IMR-90 (cell line): ENCODE measurements at regions not wholly inside any gene's neighbourhood (a gene's known extent, or its start where the extent isn't known, plus 50 kb on each side); places are given as distances from the start of the nearest gene placed in this dataset.

Experiments
- ATAC-seq: fragments of 200-7000 bp; cut with Tn5 transposase; 2 replicates; pipeline ENCODE4 v1.9.1; 2020; ENCODE audit warnings: low read depth, mild to moderate bottlenecking, moderate library complexity
- BruUV-seq: library from RNA; stranded (reverse); fragments of 400-500 nt; replicated peaks from 2 replicates; lab custom pipeline; 2021; lab: Mats Ljungman, UMichigan
- CTCF ChIA-PET: fragments of 300-600 bp; formaldehyde crosslinking; extraction: SDS; loops from one replicate; lab custom pipeline; 2021; ENCODE audit warnings: antibody characterized with exemption; lab: Yijun Ruan, JAX
- POLR2A ChIA-PET: fragments of 300-600 bp; sonication (Branson Sonifier 250); formaldehyde crosslinking; loops from one replicate; lab custom pipeline; 2022; ENCODE audit warnings: antibody characterized with exemption; ENCODE audit not compliant: unreplicated experiment; lab: Charles Lee
- DNase-seq: peaks from one replicate; pipeline ENCODE4 v3.0.0; 2013
- H2AFZ ChIP-seq: replicated peaks from 2 replicates; pipeline ENCODE3; 2013; ENCODE audit warnings: low read length, mild to moderate bottlenecking; ENCODE audit not compliant: poor library complexity
- H2AK5ac ChIP-seq: 2 replicates; pipeline ENCODE4 v1.6.1; 2013; ENCODE audit warnings: low read depth, low read length, inconsistent platforms
- H2AK9ac ChIP-seq: replicated peaks from 2 replicates; pipeline ENCODE3; 2013; ENCODE audit warnings: mild to moderate bottlenecking, low read depth, low read length, moderate library complexity; ENCODE audit not compliant: poor library complexity
- H2BK120ac ChIP-seq: 2 replicates; pipeline ENCODE4 v1.6.1; 2013; ENCODE audit warnings: low read depth, low read length, inconsistent platforms
- H2BK15ac ChIP-seq: 3 replicates; pipeline ENCODE4 v1.6.1; 2013; ENCODE audit warnings: low read depth, low read length, inconsistent platforms
- H2BK20ac ChIP-seq: 2 replicates; pipeline ENCODE4 v1.6.1; 2013; ENCODE audit warnings: low read depth, mild to moderate bottlenecking, inconsistent platforms, low read length, moderate library complexity
- H2BK5ac ChIP-seq: 2 replicates; pipeline ENCODE4 v1.6.1; 2013; ENCODE audit warnings: mild to moderate bottlenecking, low read depth, low read length, inconsistent platforms; ENCODE audit not compliant: poor library complexity, severe bottlenecking
- H3K14ac ChIP-seq: replicated peaks from 2 replicates; pipeline ENCODE4 v1.6.1; 2013; ENCODE audit warnings: low read depth, low read length, inconsistent platforms
- H3K18ac ChIP-seq: 2 replicates; pipeline ENCODE4 v1.6.1; 2013; ENCODE audit warnings: low read depth, low read length, control low read depth
- H3K23ac ChIP-seq: 2 replicates; pipeline ENCODE4 v1.6.1; 2013; ENCODE audit warnings: low read depth, low read length, inconsistent platforms
- H3K27ac ChIP-seq: 2 replicates; pipeline ENCODE4 v1.5.1; 2013; ENCODE audit warnings: mild to moderate bottlenecking, control low read depth, low read length; ENCODE audit not compliant: insufficient read depth
- H3K27me3 ChIP-seq: 2 replicates; pipeline ENCODE4 v1.6.1; 2013; ENCODE audit warnings: low read length; ENCODE audit not compliant: control insufficient read depth, insufficient read depth
- H3K36me3 ChIP-seq: 2 replicates; pipeline ENCODE4 v1.6.1; 2013; ENCODE audit warnings: low read length, mixed read lengths; ENCODE audit not compliant: control insufficient read depth, insufficient read depth
- H3K4ac ChIP-seq: 2 replicates; pipeline ENCODE4 v1.6.1; 2013; ENCODE audit warnings: low read depth, low read length, inconsistent platforms
- H3K4me1 ChIP-seq: 2 replicates; pipeline ENCODE4 v1.6.1; 2013; ENCODE audit warnings: low read length, mixed read lengths; ENCODE audit not compliant: control insufficient read depth, insufficient read depth
- H3K4me2 ChIP-seq: 2 replicates; pipeline ENCODE4 v1.6.1; 2013; ENCODE audit warnings: low read depth, mild to moderate bottlenecking, control low read depth, low read length, moderate library complexity
- H3K4me3 ChIP-seq: 2 replicates; pipeline ENCODE4 v1.5.1; 2013; ENCODE audit warnings: low read depth, mild to moderate bottlenecking, control low read depth, low read length, moderate library complexity; ENCODE audit not compliant: insufficient read depth
- H3K56ac ChIP-seq: 2 replicates; pipeline ENCODE4 v1.6.1; 2013; ENCODE audit warnings: low read length, inconsistent platforms; ENCODE audit not compliant: insufficient read depth; ENCODE audit errors: extremely low read depth
- H3K79me1 ChIP-seq, 2 experiments: 2 replicates each; pipeline ENCODE4 v1.6.1; 2013; ENCODE audit warnings: low read length in 2 of 2, inconsistent platforms in 1 of 2, low read depth in 1 of 2
- H3K9ac ChIP-seq: 2 replicates; pipeline ENCODE4 v1.6.1; 2013; ENCODE audit warnings: low read depth, low read length, control low read depth
- H3K9me1 ChIP-seq: 2 replicates; pipeline ENCODE4 v1.6.1; 2013; ENCODE audit warnings: low read length, inconsistent platforms; ENCODE audit not compliant: insufficient read depth
- H3K9me3 ChIP-seq: 2 replicates; pipeline ENCODE4 v1.6.1; 2013; ENCODE audit warnings: low read length; ENCODE audit not compliant: control insufficient read depth, insufficient read depth
- H4K20me1 ChIP-seq: 2 replicates; pipeline ENCODE4 v1.6.1; 2013; ENCODE audit warnings: low read length, inconsistent platforms; ENCODE audit not compliant: insufficient read depth
- H4K5ac ChIP-seq: 2 replicates; pipeline ENCODE4 v1.6.1; 2013; ENCODE audit warnings: mild to moderate bottlenecking, low read depth, low read length, control low read depth
- H4K8ac ChIP-seq, 2 experiments: 2 replicates each; pipeline ENCODE4 v1.6.1; 2013; ENCODE audit warnings: low read depth in 2 of 2, low read length in 2 of 2, control low read depth in 1 of 2, inconsistent platforms in 1 of 2
- H4K91ac ChIP-seq: 2 replicates; pipeline ENCODE4 v1.6.1; 2013; ENCODE audit warnings: low read depth, low read length, inconsistent platforms; ENCODE audit not compliant: insufficient read depth
- CEBPB ChIP-seq: IDR thresholded peaks from 2 replicates; pipeline ENCODE4 v1.6.1; 2012; ENCODE audit warnings: low read depth, low read length, improper control_type of control experiment
- CTCF ChIP-seq: conservative IDR thresholded peaks from 2 replicates; pipeline ENCODE4 v1.5.1; 2012; ENCODE audit warnings: mild to moderate bottlenecking, low read depth, low read length, improper control_type of control experiment
- ELK1 ChIP-seq: fragments of 150-350 bp; IDR thresholded peaks from 2 replicates; pipeline ENCODE4 v1.6.1; 2016; ENCODE audit warnings: low read depth, mild to moderate bottlenecking, low read length, moderate library complexity, borderline replicate concordance
- NFE2L2 ChIP-seq: fragments of 150-350 bp; IDR thresholded peaks from 2 replicates; pipeline ENCODE4 v1.6.1; 2016; ENCODE audit warnings: low read depth, mild to moderate bottlenecking, low read length
- RCOR1 ChIP-seq: IDR thresholded peaks from 2 replicates; pipeline ENCODE4 v1.6.1; 2012; ENCODE audit warnings: mild to moderate bottlenecking, low read length, improper control_type of control experiment; ENCODE audit not compliant: insufficient replicate concordance
- RFX5 ChIP-seq: IDR thresholded peaks from 2 replicates; pipeline ENCODE4 v1.8.0; 2012; ENCODE audit warnings: low read depth, mild to moderate bottlenecking, low read length, moderate library complexity
- SMC3 ChIP-seq: fragments of 150-350 bp; IDR thresholded peaks from 2 replicates; pipeline ENCODE4 v1.6.1; 2016; ENCODE audit warnings: low read depth, mild to moderate bottlenecking, antibody characterized with exemption, low read length, moderate library complexity
- USF2 ChIP-seq: fragments of 150-350 bp; IDR thresholded peaks from 2 replicates; pipeline ENCODE4 v1.6.1; 2017; ENCODE audit warnings: mild to moderate bottlenecking, antibody characterized with exemption, low read length, low read depth
- WGBS, 2 experiments: methylation state at CpG; one replicate each; pipeline versions ENCODE4 v1.1.5 to v1.1.7; 2013; ENCODE audit warnings: missing lambda C conversion rate in 2 of 2; ENCODE audit not compliant: insufficient read length in 1 of 2; ENCODE audit errors: extremely low coverage in 2 of 2; 5-methylcytosine and 5-hydroxymethylcytosine counted together
- dilution Hi-C: fragments of 300-500 bp; cut with HindIII; formaldehyde crosslinking; loops from one replicate; pipeline ENCODE4 v1.14.3; 2018; ENCODE audit warnings: low sequenced_read_pairs; ENCODE audit not compliant: unreplicated experiment
- in situ Hi-C: fragments of 300-500 bp; cut with MboI; formaldehyde crosslinking; loops from 3 replicates; pipeline ENCODE4 v1.14.3; 2019; ENCODE audit warnings: low sequenced_read_pairs, inconsistent platforms, mixed read lengths
- intact Hi-C: fragments of 100-400 bp; cut with micrococcal nuclease; formaldehyde crosslinking; loops from 2 replicates; pipeline ENCODE4 v1.10.0; 2022

GRCh38 chr5:82730913-82731312, 346.3 kb downstream of the TMEM167A start:
- H3K56ac ChIP-seq: no peak overlapping the region
- no peak overlapping the region for H2AFZ ChIP-seq
- in situ Hi-C loops: no loop called here
- no peak overlapping the region for H3K23ac ChIP-seq
- no peak overlapping the region for H4K8ac ChIP-seq
- H3K9me1 ChIP-seq: no peaks in the 10 kb centered on the region
- no peaks in the 10 kb centered on the region for H3K79me1 ChIP-seq
- H2BK120ac ChIP-seq: no peak overlapping the region
- H2BK15ac ChIP-seq: no peak overlapping the region
- no peak overlapping the region for H2BK5ac ChIP-seq
- no peak overlapping the region for H3K4me3 ChIP-seq
- no peak for DNase-seq
- H3K27ac ChIP-seq: no peak overlapping the region
- H3K4ac ChIP-seq: no peak overlapping the region
- H2AK5ac ChIP-seq: no peak overlapping the region
- POLR2A ChIA-PET: no interaction called here
- BruUV-seq: no TSS peak
- no CpG with 5 or more reads among the region's 7 CpGs for WGBS, 2 experiments
- H3K14ac ChIP-seq: no peak overlapping the region
- H3K4me2 ChIP-seq: no peak overlapping the region
- CTCF ChIA-PET: no interaction called here
- H3K9me3 ChIP-seq: no peaks in the 10 kb centered on the region
- H2BK20ac ChIP-seq: no peak overlapping the region
- no peak overlapping the region for H2AK9ac ChIP-seq
- dilution Hi-C loops: no loop called here
- no peak for ATAC-seq
- no peak for TF ChIP-seq RCOR1
- no peak for TF ChIP-seq CEBPB
- no peak for TF ChIP-seq SMC3
- TF ChIP-seq ELK1: no peak
- TF ChIP-seq NFE2L2: no peak
- no peak for TF ChIP-seq USF2
- no peak for TF ChIP-seq CTCF
- TF ChIP-seq RFX5: no peak
- H3K36me3 ChIP-seq: no peaks in the 10 kb centered on the region
- no peak overlapping the region for H4K91ac ChIP-seq
- intact Hi-C loops: no loop called here
- no peaks in the 10 kb centered on the region for H3K4me1 ChIP-seq
- no peak overlapping the region for H4K5ac ChIP-seq
- H4K20me1 ChIP-seq: no peaks in the 10 kb centered on the region
- H3K9ac ChIP-seq: no peak overlapping the region
- no peak overlapping the region for H3K18ac ChIP-seq
- H3K27me3 ChIP-seq: no peaks in the 10 kb centered on the region
